NB4 (cell line): ENCODE measurements at regions not wholly inside any gene's neighbourhood (a gene's known extent, or its start where the extent isn't known, plus 50 kb on each side); places are given as distances from the start of the nearest gene placed in this dataset.

Experiments
- CTCF ChIP-seq: IDR thresholded peaks from one replicate; pipeline ENCODE4 v1.5.1; 2012; ENCODE audit warnings: low read depth, low read length
- MAX ChIP-seq: IDR thresholded peaks from 2 replicates; pipeline ENCODE4 v1.6.1; 2011; ENCODE audit warnings: low read depth, low read length
- MYC ChIP-seq: IDR thresholded peaks from 2 replicates; pipeline ENCODE4 v1.6.1; 2011; ENCODE audit warnings: low read depth, low read length

GRCh38 chr15:56795502-56795901 is 62.2 kb upstream of the ZNF280D start:
- TF ChIP-seq CTCF (no peak), MYC (no peak), MAX (no peak)
